Epithelial cell of esophagus (primary cell): ENCODE measurements at regions not wholly inside any gene's neighbourhood (a gene's known extent, or its start where the extent isn't known, plus 50 kb on each side); places are given as distances from the start of the nearest gene placed in this dataset.

Experiments
- DNase-seq: peaks from one replicate; pipeline ENCODE4 v3.0.0; 2010; ENCODE audit warnings: low read depth
- H3K4me3 ChIP-seq: 2 replicates; pipeline ENCODE4 v1.5.1; 2011; ENCODE audit warnings: mild to moderate bottlenecking, low read length, control low read depth
- CTCF ChIP-seq: IDR thresholded peaks from 2 replicates; pipeline ENCODE4 v1.5.1; 2011; ENCODE audit warnings: low read depth, mild to moderate bottlenecking, low read length, control low read depth, inconsistent platforms; ENCODE audit not compliant: insufficient read depth; ENCODE audit errors: missing control alignments

- TF ChIP-seq CTCF: no peak
- no peak overlapping the region for H3K4me3 ChIP-seq
- DNase-seq: no peak
Measured at GRCh38 chr11:39674024-39674423, 1785.4 kb downstream of the LRRC4C start.

GRCh38 chr11:39668640-39669039, 1790.8 kb downstream of the LRRC4C start:
- no peak overlapping the region for H3K4me3 ChIP-seq
- no peak for DNase-seq
- no peak for TF ChIP-seq CTCF

GRCh38 chr11:39664023-39664422, 1795.4 kb downstream of the LRRC4C start:
- no peak overlapping the region for H3K4me3 ChIP-seq
- TF ChIP-seq CTCF: no peak
- no peak for DNase-seq

- TF ChIP-seq CTCF: no peak
- no peak overlapping the region for H3K4me3 ChIP-seq
- DNase-seq: no peak
Measured at GRCh38 chr11:39661890-39662289, 1797.6 kb downstream of the LRRC4C start.

- no peak overlapping the region for H3K4me3 ChIP-seq
- no peak for TF ChIP-seq CTCF
- no peak for DNase-seq
Measured at GRCh38 chr11:39651857-39652461, 1807.5 kb downstream of the LRRC4C start.

- TF ChIP-seq CTCF: no peak
- DNase-seq: no peak
- no peak overlapping the region for H3K4me3 ChIP-seq
Measured at GRCh38 chr11:39641751-39642150, 1817.7 kb downstream of the LRRC4C start.

GRCh38 chr11:39630365-39630764, 1829.1 kb downstream of the LRRC4C start:
- DNase-seq: no peak
- no peak overlapping the region for H3K4me3 ChIP-seq
- TF ChIP-seq CTCF: no peak
